Stomach (tissue), 8 donors: ENCODE measurements at regions not wholly inside any gene's neighbourhood (a gene's known extent, or its start where the extent isn't known, plus 50 kb on each side); places are given as distances from the start of the nearest gene placed in this dataset.
A peak's percentile ranks its signal among the peaks of the same experiment; 100 is the strongest.

Experiments used
- DNase-seq, 2 donors: peaks; one replicate each; pipeline versions ENCODE4 v3.0.0 to v3.0.0-alpha.2; 2013 to 2019
- H3K27ac ChIP-seq, 5 donors: fragments of 200-600 bp in 4 of 5; sonication (generic) in 4 of 5; one replicate each; pipeline ENCODE4 v1.5.1; 2013 to 2019; ENCODE audit warnings: mild to moderate bottlenecking in 1 of 5, moderate library complexity in 1 of 5
- H3K27me3 ChIP-seq, 3 donors: fragments of 200-600 bp; sonication (generic); one replicate each; pipeline ENCODE4 v1.5.1; 2017 to 2019; ENCODE audit warnings: mixed run types in 1 of 3
- H3K36me3 ChIP-seq, 4 donors: fragments of 200-600 bp; sonication (generic); 1 replicate in 3 of 4; 2 replicates in 1 of 4; pipeline ENCODE4 v1.5.1; 2016 to 2019
- H3K4me1 ChIP-seq, 4 donors: fragments of 200-600 bp; sonication (generic); one replicate each; pipeline ENCODE4 v1.5.1; 2016 to 2019
- H3K4me3 ChIP-seq, 4 donors: fragments of 200-600 bp; sonication (generic) in 3 of 4; one replicate each; pipeline ENCODE4 v1.5.1; 2016 to 2019; ENCODE audit warnings: mild to moderate bottlenecking in 1 of 4
- H3K9me3 ChIP-seq, 4 donors: fragments of 200-600 bp; sonication (generic); one replicate each; pipeline ENCODE4 v1.5.1; 2016 to 2019
- EP300 ChIP-seq: sonication (generic); formaldehyde crosslinking; IDR thresholded peaks from one replicate; pipeline ENCODE4 v1.6.1; 2017; ENCODE audit warnings: antibody characterized with exemption
- POLR2A ChIP-seq, 4 donors: fragments of 450-650 bp; IDR thresholded peaks; one replicate each; pipeline ENCODE4 v1.6.1; 2016; ENCODE audit warnings: antibody characterized with exemption in 4 of 4, control low read depth in 2 of 4, mild to moderate bottlenecking in 1 of 4, moderate library complexity in 1 of 4
- POLR2AphosphoS5 ChIP-seq, 3 donors: sonication (generic); formaldehyde crosslinking; IDR thresholded peaks; one replicate each; pipeline ENCODE4 v1.6.1; 2016; ENCODE audit warnings: antibody characterized with exemption in 3 of 3
- WGBS, 5 donors: extraction: QIAGEN DNeasy Blood & Tissue Kit in 3 of 5; methylation state at CpG; one replicate each; pipeline versions ENCODE4 v1.1.5 to v1.1.7; 2013 to 2018; 5-methylcytosine and 5-hydroxymethylcytosine counted together
- intact Hi-C: fragments of 100-400 bp; cut with DNase I; formaldehyde crosslinking; loops from one replicate; pipeline ENCODE4 v1.15.1; 2023; ENCODE audit warnings: low total_unique reads
- TF ChIP-seq, protein P1 (sequence below), 7 experiments: fragments of 450-650 bp in 4 of 7; fragments of 200-600 bp in 3 of 7; sonication (generic) in 3 of 7; IDR thresholded peaks; one replicate each; pipeline ENCODE4 v1.5.1; 2016 to 2019; ENCODE audit warnings: antibody characterized with exemption in 7 of 7, control low read depth in 2 of 7, mild to moderate bottlenecking in 1 of 7
- donor health status: healthy with polysubstance abuse.
- donor health status: Bipolar disorder and iron deficiency.
- donor health status: healthy.

DNA sequence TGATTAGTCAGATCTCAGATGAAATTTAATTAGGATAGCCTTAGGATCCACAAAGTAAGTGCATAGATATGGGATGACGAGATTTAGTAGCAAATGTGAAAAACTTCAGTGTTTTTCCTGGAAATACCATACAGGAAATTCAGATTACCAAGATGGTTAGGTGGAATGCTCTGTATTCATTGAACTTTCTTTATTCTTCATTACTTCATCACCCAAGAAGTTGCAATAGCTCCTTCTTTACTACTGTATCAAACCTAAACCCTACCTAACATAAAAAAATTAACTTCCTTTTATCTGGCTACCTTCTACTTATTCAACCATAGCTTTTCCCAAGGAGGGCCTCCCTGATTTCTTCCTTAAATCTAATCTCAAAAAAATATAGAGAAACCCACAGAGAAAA lies 100.4 kb downstream of the TTC6 start:
- Histone ChIP-seq H3K27me3 (no peaks in the 10 kb centered on the region), H3K4me3 (no peak overlapping the region), H3K27ac (no peak overlapping the region), H3K36me3 (no peaks in the 10 kb centered on the region), H3K4me1 (no peaks in the 10 kb centered on the region), H3K9me3 (peaks cover 0 to 13% (median 7%) of the 10 kb centered on the region in 4 donors)
- no peak for DNase-seq
- 75 to 94% (median 90%) methylated on average over 1 of the region's 1 CpG for WGBS, 5 donors
- no peak for TF ChIP-seq POLR2AphosphoS5 (IDR thresholded peaks at IDR 0.05)
- no peak for TF ChIP-seq EP300
- TF ChIP-seq POLR2A (IDR thresholded peaks at IDR 0.05) = no peak
- TF ChIP-seq, protein P1, sequence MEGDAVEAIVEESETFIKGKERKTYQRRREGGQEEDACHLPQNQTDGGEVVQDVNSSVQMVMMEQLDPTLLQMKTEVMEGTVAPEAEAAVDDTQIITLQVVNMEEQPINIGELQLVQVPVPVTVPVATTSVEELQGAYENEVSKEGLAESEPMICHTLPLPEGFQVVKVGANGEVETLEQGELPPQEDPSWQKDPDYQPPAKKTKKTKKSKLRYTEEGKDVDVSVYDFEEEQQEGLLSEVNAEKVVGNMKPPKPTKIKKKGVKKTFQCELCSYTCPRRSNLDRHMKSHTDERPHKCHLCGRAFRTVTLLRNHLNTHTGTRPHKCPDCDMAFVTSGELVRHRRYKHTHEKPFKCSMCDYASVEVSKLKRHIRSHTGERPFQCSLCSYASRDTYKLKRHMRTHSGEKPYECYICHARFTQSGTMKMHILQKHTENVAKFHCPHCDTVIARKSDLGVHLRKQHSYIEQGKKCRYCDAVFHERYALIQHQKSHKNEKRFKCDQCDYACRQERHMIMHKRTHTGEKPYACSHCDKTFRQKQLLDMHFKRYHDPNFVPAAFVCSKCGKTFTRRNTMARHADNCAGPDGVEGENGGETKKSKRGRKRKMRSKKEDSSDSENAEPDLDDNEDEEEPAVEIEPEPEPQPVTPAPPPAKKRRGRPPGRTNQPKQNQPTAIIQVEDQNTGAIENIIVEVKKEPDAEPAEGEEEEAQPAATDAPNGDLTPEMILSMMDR (IDR thresholded peaks at IDR 0.05) = no peak
- intact Hi-C loops = no loop called here

DNA sequence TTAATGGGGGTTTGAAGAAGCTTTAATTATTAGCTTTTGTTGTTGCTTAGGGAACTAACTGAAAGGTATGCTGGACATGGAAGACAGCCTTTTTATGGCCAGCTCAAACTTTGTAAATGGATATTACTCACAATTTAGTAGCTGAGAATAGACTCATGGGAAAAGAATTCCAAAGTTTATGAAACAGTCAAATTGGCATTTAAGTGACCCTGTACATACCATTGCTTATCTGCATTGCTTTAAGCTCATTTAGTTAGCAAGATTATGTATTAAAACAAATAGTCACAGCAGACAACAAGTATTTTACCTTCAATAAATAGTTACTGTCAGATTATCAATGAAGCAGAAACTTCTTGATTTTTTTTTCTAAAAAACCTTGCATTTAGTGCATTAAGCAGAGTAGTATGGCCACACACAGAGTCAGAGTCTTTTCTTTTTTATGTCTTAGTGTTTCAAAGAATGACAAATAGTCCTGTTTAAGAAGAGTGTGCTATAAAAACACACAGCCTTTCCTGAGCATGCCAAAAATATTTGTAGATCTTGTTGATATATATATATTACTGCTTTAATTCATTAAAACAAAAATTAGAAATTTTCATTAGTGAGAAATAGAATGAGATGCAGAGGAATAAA lies 102.2 kb downstream of the TTC6 start:
- Histone ChIP-seq H3K4me1 (no peaks in the 10 kb centered on the region), H3K36me3 (peaks cover 0 to 5% (median 0%) of the 10 kb centered on the region in 4 donors), H3K4me3 (no peak overlapping the region), H3K27me3 (no peaks in the 10 kb centered on the region), H3K9me3 (peaks cover 0 to 13% (median 5%) of the 10 kb centered on the region in 4 donors), H3K27ac (no peak overlapping the region)
- intact Hi-C loops = no loop called here
- TF ChIP-seq, protein P1 (IDR thresholded peaks at IDR 0.05) = no peak
- TF ChIP-seq EP300 (no peak), POLR2A (IDR thresholded peaks at IDR 0.05) (no peak), POLR2AphosphoS5 (IDR thresholded peaks at IDR 0.05) (no peak)
- DNase-seq = peak in 1 of 2 donors; percentile 6

DNA sequence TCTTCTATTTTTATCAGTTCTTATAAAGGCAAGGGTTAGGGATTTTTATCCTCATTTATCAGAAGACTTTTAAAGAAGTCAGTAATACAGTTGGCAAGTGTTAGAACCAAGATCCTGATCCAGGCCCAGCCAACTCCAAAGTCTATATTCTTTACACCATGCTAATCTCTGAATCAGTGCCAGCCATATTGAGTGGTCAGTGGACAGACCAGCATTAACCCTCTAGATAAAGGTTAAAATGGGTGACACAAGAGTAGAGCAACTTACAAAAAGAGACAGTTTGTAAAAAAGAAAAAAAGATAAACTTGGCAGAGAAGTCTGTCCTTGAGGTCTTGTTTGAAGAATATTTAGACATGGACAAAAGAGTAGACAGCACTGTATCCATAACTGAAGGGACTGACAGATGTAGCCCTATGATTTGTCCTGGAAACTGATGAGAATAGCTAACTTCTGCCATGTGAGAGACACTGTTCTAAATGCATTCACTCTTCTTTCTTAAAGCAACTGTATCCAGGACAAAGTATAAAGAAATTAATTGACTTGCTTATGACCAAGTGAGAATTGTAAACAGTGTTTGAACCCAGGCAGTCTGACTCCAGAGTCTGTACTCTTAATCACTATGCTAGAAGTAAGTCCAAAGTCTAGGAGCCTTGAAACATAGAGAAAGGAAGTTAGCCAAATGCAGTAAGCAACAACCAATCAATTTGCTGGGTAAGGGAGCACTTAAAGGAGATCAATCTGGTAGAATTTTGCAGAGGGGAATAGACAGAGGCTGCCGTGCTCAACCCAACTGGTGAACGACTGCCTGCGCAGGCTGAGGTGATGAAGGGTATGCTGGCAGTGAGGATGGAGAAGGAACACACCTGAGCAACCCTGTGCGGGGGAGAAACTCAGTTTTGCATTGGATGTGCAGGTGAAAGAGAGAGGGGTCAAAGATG lies 103.7 kb downstream of the TTC6 start:
- H3K4me1 ChIP-seq = no peaks in the 10 kb centered on the region
- no peaks in the 10 kb centered on the region for H3K27me3 ChIP-seq
- no peaks in the 10 kb centered on the region for H3K9me3 ChIP-seq
- H3K27ac ChIP-seq = no peak overlapping the region
- DNase-seq = peak in 1 of 2 donors; percentile 15
- intact Hi-C loops = no loop called here
- no peak overlapping the region for H3K4me3 ChIP-seq
- TF ChIP-seq, protein P1 (IDR thresholded peaks at IDR 0.05) = no peak
- peaks cover 0 to 5% (median 0%) of the 10 kb centered on the region in 4 donors for H3K36me3 ChIP-seq
- WGBS, 5 donors = 90 to 94% (median 93%) methylated on average over 4 of the region's 4 CpGs

DNA sequence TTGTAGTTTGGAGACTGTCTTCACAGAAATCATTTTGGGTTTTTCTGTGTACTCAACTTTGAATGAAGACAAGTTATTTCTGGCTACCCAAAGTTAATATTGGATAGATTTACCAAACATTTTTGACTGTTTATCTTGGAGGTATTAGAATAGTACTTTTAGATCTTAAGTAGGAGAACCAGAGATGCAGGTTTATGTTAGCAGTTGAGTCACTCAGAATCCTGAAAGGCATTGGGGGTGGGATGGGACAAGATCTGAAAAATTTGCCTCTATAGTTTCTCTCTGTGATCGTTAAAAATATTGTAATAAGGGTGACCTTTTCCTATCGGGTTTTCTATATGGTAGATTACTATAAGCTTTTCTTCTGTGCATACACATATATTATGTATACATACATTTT lies 112.3 kb downstream of the TTC6 start:
- Histone ChIP-seq H3K4me1 (no peaks in the 10 kb centered on the region), H3K9me3 (no peaks in the 10 kb centered on the region), H3K4me3 (no peak overlapping the region), H3K27ac (no peak overlapping the region), H3K36me3 (no peaks in the 10 kb centered on the region), H3K27me3 (no peaks in the 10 kb centered on the region)
- WGBS, 5 donors = 66 to 72% (median 71%) methylated on average over 2 of the region's 2 CpGs
- no peak for TF ChIP-seq EP300
- TF ChIP-seq, protein P1 (IDR thresholded peaks at IDR 0.05) = no peak
- no peak for DNase-seq
- intact Hi-C loops = no loop called here
